T-helper 22 cell (primary cell): ENCODE measurements at regions not wholly inside any gene's neighbourhood (a gene's known extent, or its start where the extent isn't known, plus 50 kb on each side); places are given as distances from the start of the nearest gene placed in this dataset.

ENCODE experiments used
- DNase-seq: peaks from one replicate; pipeline ENCODE4 v3.0.0-alpha.2; 2020; ENCODE audit warnings: low read depth

DNA sequence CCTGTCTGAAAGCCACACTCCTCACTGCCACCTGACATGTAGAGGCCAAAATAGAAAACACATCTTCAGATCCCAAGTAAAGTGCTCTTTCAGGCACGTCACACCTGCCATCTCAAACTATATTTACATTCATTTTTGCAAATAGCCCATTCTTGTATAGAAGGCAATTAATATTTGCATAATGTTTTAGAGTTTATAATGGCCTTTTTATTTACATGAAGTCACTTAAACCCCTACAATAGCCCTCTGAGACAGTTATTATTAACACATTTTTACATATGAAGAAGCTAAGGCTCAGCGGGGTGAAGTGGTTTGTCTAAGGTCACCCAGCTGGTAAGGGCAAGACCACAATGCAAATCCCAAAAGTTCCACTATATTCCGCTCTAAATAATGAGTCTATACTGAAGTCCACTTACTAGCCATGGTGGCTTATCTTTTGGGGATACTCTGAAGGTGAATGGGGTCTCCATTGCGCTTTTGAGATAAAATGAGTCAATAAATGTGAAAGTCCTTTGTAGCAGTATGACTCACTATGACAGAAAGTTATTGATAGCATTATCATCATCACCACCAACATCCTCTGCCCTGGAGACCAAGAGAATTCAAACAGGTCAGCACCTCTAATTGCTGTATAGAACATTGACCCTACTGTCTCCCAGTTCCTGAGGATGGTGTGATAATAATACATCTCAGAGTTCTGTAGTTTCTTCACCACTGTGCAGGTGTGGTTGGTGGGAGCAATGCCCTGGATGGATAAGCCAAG lies 155.9 kb upstream of the BCL6 start:
- DNase-seq = no peak

DNA sequence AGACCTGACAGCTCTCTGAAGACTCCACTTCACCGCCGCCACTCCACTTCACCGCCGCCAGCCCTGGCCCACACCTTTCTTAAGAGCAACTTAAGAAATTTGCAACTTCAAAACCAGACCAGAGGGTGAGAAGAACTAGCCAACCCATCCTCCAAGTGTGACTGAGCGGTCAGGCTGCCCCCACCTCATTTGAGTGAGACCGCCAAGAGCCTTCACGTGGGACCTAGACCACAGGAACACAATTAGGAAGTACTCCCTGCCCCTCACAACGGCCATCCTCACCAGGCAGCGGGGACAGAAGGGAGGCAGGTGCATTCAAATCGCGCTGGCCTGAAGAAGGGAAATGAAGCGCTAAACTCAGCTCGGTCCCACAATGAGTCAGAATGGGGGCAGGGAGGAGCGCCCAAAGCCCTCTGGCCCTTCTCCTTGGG lies 156.8 kb upstream of the BCL6 start:
- no peak for DNase-seq

DNA sequence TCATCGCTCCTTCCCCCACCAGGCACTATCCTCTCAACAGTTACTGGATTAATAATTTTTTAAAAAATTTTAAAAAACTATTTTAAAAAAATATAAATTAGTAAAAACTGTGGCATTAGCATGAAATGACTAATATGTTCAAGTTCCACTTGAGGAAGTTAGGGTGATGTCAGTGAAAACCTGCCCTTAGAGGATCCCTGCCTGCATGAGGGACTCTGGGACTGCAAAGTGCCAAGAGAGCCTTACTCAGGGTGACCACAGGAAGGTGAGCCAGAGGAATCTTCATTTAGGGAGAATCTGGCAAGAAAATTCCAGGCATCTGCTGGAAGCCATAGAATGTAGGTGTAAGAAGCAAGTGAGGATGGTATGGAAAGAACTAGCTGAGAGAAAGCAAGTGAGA lies 157.7 kb upstream of the BCL6 start:
- DNase-seq = no peak

DNA sequence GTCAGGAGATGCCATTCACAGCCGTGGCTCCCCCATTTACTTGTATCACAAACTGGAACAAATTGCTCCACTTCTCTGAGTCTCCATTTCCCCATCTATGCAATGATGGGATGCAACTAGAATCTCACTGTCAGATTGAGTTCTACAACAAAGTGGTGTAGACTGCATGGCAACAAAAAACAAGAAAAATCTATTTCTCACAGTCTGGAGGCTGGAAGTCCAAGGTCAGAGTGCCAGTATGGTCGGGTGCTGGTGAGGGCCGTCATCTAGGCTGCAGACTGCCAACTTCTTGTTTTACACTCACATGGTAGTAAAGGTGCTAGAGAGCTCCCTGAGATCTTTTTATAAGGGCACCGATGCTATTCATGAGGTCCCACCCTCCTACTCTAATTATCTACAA lies 158.4 kb upstream of the BCL6 start:
- no peak for DNase-seq

DNA sequence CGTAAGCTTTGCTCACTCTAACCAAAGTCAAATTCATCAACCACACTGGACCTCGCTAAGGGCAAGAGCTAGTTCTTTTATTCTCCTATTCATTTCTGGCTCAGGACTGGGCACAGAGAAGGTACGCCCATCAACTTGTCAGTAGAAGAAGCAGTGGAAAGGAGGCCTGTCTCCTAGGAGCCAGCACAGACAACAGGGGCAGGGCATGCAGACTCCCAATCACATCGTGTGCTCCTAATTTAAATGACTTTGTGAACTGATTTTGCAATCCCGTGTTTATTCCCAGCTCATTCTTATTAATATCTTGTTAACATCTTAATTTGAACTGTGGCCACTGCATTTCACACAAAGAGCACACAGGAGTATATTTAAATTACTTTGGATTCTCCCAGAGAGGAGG lies 161.1 kb upstream of the BCL6 start:
- DNase-seq = no peak

DNA sequence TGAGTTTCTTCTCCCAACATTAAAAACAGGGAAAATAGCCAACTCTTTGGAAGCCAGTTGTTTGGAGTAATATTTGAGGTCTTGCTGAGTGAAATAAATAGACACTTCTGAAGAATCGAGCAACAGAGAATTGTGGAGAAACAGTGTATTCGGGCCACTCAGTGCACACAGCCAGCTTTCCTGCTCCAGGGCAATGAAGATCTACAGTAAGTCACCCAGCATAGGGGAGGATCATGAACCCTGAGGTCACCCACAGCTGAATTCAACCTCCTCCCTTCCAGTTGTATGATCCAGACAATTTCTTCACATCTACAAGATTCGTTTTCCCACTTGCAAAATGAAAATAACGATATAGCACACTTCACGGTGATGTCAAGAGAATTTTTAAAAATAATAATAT lies 161.7 kb upstream of the BCL6 start:
- no peak for DNase-seq

DNA sequence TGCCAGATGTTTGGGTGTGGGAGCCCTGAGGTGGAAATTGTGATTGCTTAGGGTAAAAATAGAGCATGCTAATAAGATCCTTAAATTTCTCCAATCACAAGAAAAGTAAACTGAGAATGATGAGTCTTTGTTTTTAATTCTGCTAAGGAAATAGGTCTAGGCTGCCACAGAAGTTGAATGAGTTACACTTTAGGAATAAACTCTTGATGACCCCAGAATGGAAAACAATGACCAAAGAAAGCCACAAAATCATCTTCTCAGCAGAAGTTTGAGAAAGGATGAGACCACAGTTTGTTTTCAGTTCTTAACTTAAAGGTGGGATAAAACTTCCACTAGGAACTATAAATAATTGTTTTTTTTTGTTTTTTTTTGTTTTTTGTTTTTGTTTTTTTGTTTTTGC lies 164.6 kb upstream of the BCL6 start:
- DNase-seq = no peak

DNA sequence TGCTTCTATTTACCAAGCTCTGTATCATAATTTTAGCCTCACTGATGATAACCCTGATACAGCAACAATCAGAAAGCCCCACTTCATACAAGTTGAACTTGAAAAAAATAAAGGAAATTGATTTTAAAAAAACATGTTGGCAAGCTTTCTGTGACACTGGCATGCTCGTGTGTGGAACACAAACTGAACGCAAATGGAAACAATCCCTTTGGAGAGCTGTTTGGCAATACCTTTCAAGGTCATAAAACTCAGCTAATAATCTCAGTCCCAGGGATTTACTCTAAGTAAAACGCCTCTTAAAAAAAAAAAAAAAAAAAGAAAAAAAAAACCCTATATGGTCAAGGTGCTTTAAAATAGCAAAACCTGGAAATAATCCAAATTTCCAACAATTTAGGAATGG lies 166.7 kb upstream of the BCL6 start:
- no peak for DNase-seq

DNA sequence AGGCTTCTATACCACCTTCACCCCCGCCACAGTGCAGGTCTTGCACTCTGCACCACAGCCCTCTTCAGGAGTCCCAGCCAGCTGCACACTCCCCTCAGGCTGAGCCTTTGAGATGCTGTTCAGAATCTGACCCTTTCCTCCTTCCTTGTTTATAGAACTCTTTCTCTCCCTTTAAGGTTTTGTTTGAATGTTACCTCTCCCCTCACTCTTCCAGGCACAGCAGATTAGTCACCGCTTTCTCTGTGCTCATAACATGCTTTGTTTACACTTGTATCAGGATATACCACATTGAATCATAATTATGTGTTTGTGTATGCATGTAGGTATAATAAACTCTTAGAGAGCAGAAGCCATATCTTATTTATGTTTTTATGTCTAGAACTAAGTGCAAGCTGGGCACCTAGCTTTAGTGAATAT lies 168.4 kb upstream of the BCL6 start:
- no peak for DNase-seq

DNA sequence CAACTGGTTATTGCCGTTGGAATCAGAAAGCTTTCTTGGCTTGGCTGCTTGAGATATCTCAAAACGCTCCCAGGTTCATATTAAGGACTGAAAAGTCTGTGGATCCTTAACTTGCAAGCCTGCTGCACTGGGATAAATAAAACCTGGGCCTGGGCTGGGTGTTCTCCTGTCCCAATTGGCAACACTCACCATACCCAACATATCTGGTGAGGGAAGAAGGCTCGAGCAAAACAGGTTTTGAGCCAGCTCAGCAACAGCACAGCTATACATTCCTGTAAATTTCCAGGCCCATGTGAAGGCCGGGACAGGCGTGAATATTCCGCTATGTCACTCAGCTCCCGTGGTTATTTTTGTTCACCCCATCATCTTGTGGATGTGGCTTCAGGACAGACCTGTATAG lies 169.0 kb upstream of the BCL6 start:
- DNase-seq = no peak

DNA sequence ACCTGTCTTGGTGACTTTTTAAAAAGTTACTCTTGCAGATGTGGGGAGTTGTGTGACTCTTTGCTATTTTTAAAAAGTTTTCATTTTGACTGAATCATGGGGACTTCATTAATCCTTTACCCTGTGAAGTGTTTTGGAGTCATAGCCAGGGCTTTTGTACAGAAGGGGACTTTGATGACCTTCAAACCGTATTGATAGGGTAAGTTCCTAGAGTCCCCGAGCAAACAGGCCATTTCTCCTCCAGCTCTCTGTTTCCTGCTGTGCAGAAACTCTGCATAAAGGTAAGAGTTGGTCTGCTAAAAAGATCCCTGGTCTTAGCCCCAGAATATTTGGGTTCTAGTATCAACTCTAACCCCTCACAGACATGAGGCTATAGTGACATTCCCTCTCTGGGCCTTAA lies 170.8 kb upstream of the BCL6 start:
- no peak for DNase-seq

DNA sequence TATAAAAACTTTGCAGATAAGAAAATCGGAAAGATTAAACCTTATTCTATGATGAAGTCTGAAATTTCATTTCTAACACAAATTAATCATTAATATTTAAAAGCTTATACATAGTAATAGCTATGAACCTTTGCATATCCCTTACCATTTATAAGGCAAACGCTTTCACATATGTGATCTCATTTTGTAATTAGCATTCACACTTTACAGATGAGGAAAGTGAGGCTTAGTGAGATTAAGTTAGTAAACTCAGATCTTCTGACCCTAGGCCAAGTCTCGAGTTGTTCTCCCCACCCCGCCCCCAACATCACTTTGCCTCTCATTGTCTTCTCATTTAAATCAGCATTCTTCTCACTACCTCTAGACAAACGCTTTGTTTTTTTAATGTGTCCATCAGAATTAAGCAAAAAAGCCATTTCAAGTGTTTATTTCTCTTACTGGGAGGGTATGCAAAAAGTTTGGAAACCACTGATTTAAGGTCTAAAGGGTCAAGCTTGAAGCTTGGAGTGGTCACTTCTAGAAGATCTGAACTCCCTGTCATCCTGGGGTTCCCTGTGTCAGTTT lies 172.9 kb upstream of the BCL6 start:
- no peak for DNase-seq

DNA sequence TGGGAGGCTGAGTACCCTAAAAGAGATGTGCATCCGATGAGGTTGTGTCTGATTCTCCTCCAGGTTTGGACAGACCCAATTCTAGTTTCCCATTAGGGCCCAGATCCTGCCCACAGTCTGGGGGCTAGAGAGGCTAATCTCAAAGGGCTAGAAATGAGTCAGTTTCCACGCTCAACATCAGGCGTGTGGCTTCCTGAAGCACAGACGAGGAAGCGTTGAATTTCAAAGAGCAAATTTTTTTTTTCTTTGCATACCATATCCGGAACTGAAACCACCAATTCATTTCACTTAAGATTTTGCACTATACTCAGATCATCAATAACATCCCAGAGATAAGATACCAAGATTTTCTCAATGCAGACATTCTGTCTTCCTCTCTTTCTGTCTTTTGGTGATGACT lies 173.8 kb upstream of the BCL6 start:
- peak; percentile 54 for DNase-seq

DNA sequence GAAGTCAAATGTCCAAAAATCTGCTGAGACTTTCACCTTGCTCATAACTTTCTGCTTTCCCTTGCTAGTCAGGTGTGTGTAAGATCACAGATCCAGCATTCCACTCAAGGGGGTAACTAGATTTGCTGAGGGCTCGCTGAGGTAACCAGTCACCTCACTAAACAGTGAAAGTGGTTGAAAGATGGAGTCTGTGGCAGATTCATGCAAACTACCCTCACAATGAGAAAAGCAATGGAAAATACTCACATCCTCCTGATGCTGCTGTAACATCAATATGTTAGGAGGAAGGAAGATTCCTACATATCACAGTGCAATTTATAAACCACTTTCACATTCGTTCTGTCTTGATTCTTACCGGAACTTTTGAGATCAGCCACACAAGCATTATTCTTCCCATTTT lies 174.3 kb upstream of the BCL6 start:
- no peak for DNase-seq

DNA sequence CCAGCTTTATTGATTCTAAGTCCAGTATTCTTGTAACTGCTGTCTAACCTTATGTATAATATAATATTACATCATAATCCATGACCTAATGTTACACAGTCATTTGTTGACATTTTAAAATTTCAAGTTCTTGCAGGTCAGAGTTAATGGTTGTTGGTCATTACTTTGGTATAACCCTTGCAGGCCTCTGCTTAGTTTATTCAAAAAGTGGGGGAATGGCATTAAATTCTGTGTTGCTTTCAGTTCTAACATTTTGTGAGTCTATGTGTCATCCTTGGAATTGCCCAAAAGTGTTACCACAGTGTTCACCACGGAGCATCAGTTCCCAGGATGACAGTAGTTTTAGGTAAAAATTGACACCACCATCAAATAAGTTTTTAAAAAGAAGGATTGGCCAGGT lies 174.8 kb upstream of the BCL6 start:
- DNase-seq = no peak

DNA sequence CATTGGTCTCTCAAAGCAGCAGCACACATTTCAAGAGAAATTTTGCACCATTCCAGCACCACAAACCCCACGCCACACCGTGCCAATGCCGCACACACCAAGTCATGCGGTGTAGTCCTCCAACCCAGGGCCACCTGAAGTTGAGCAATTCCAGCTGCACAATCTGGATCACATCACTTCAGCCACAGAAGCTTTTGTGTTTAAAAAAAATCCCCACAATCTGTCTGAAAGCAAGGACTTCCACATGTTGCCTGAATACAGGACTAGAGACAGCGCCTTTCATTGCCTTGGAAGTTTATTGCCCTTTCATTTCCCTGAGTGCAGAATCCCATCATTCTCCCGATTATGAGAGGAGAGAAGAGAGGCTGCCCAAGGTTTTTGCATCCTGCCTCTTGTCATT lies 175.6 kb upstream of the BCL6 start:
- no peak for DNase-seq

DNA sequence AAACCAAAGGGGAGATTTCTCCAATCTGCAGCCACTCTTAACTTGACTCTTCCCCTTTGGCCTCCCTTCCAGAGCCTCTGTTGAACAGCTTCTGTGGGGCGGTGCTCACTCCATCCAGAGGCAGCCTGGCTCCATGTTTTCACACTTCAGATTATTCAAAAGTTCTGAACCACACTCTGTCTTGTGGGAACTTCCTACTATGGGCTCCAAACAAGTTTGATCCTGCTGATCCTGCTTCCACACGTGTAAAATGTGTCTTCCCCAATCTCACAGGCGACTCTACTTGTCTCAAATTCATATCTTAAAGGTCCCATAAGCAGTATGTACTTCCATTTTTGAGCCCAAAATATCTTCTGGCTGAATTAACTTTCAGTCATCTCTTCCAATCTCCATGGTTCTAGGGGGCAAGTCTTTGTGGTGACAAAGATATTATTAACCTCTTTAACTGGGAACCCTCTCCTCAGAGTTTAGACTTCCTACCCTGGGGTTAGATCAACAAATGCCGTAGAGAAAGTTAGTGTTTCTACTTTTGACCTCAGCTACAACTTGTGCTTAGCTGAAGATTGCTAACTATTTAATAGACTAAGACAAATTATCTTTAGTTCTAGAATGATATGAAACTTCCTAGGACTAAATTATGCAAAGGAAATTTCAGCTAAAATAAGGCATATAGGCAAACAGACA lies 176.3 kb upstream of the BCL6 start:
- no peak for DNase-seq

DNA sequence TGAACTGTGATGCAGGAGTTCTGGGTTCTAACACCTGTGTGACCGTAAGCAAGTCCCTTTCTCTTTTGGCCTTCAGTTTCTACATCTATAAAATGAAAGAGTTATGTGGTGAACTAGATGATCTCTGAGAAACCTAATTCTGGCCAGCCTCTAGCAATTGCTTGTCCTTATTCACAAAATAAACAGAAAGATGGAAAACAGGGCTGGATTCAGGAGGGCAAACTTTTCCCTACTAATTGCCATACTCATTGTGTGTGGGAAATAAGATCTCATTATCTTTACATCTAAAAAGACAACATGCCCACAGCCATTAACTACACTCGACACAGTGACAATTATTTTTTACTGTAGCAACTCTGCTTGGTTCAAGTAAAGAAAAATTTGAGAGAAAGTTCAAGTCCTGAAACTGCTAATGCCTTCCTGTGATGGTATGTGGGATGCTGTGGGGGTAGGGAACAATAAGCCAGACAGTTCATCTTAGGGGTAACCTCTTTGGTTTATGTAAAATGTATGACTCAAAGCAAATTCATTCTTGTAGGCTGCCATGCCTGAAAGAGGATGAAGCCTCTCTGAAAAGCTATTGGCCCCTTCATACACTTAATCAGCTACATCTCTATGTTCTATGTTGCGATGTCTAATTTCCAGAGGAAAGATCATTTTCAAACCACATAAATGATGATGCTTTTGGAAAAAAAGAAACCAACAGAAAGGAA lies 177.6 kb upstream of the BCL6 start:
- no peak for DNase-seq

DNA sequence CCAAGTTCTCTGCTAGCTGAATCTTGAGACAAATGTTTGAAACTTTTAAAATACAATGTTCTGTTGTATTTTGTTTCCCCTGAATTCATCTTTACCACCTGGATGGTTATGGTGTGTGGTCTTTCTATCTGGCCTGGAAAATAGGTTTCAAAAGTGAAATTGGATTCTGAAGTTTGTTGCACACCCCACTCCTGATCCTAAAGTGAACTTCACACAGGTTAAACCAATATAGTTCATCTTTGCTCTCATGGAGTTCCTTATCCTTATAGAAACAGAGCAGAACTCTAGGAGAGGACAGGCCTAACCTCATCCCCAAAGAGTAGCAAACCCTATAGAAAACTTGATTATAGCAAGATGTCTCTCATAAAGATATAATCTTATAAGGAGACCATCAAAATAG lies 179.4 kb upstream of the BCL6 start:
- DNase-seq = no peak

DNA sequence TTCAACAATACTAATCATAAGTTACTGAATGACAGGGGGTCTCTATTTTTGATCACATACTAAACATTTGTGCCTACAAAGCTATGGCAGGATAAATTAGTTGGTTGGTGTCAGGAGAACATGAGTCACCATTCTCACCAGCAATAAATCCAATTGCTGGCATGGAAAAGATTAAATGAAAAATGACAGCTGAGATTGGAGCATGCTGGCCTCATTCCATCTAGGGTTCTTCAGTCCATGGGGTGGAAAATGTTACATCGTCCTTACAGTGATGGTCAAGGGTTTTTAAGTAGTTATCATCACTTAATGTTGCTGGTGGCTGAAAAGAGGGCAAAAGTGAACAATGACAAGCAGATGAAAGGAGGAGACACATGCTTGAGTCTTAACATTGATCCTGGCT lies 180.1 kb upstream of the BCL6 start:
- DNase-seq = no peak

DNA sequence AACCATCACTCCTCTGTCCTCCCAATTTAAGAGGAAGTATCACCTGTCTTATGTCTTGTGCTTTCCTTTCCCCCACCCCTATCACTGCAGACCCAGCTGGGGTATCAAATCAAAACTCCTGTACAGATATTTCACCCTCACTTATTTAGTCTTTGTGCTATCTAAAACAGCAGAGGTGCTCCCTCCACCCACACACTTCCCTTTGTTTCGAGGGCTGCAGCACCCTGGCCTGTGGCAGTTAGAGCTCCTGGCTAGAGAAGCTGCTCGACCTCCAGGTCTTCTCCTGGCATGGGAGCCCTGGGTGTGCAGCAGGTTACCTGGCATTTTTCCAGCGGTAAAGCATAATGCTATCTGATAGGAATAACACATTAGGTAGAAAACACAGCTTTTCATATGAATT lies 181.4 kb upstream of the BCL6 start:
- DNase-seq = no peak

DNA sequence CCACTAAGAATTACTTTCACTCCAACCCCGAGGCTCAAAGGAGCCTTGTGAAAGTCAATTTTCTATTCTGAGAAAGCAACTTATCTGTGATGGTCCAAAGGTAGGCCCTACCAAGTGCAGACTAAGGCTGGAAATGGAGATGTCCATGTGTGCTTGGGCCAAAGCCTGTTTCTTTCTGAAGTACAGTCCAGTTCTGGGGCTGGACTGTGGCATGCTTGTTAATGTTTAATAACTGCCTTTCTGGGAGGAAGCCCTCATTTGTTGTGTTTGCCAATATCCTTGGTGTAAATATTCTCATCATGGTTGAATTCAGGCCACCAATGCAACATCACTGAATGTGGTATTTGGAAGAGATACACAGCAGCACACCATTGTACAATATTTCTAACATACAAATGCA lies 182.3 kb upstream of the BCL6 start:
- DNase-seq = no peak
